ENCODE measurements at regions not wholly inside any gene's neighbourhood (a gene's known extent, or its start where the extent isn't known, plus 50 kb on each side); places are given as distances from the start of the nearest gene placed in this dataset.

- no peak for TF ChIP-seq EZH2phosphoT487 (IDR thresholded peaks at IDR 0.05; ENCODE audit: borderline replicate concordance, low read length)
- no peak for TF ChIP-seq CTCF (conservative IDR thresholded peaks at IDR 0.05; ENCODE audit: low read depth, low read length)
- no peak for TF ChIP-seq EZH2 (IDR thresholded peaks at IDR 0.05; ENCODE audit: low read length, unreplicated experiment)
Measured at GRCh38 chr7:54115028-54115763, 427.0 kb upstream of the VSTM2A start.
